ENCODE measurements at regions not wholly inside any gene's neighbourhood (a gene's known extent, or its start where the extent isn't known, plus 50 kb on each side); places are given as distances from the start of the nearest gene placed in this dataset.

DNA sequence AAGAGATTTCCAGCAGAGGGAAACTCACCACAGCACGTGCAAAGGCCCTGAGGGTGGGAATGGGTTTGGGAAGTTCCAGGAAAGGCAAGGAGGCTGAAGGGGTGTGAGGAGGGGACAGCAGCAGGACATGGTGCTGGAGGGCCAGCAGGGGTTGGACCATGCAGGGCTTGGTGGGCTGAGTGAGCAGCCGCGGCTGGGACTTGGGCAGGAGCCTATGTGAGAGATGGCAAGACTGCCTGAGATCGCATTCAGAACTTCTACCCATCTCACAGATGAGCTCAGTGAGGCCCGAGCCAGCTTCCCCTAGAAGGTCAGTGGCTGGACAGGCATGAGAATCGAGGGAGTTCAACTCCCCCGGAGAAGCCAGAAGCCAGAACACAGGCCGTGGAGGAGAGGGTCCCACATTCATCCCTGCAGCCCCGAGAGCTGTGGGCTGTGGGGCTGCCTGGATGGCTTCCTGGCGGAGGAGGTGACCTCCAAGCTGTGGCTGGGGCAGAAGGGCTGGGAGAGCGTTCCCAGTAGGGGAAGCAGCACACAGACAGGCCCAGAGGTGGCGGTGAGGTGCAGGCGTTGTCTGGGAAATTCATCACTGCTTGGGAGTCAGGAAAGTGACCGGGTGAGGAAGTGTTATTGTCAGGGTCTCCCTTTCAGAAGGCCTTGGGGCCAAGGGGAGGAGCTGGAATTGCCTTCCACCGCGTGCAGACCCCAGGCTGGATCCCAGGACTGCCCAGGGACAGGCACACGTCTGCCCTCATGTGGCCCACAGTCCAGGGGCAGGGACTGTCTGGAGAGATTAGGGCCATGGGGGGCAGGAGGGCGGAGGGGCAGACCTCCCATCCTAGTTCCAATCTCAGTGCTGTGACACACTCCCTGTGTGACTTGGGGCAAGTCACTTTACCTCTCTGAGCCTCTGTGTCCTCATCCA is 103.8 kb downstream of the CEBPB start:
- Mint-ChIP-seq H3K27me3 (ENCODE audit: unreplicated experiment) (no peaks in the 10 kb centered on the region), H3K9me3 (ENCODE audit: unreplicated experiment) (no peaks in the 10 kb centered on the region), H3K4me3 (ENCODE audit: unreplicated experiment) (no peak overlapping the region), H3K36me3 (ENCODE audit: unreplicated experiment) (no peaks in the 10 kb centered on the region), H3K27ac (ENCODE audit: unreplicated experiment) (peak overlapping the region; percentile 69), H3K4me1 (ENCODE audit: unreplicated experiment) (peaks cover 27% of the 10 kb centered on the region)
- no peak for DNase-seq (ENCODE audit: extremely low spot score, unreplicated experiment)
- TF ChIP-seq, protein P1, sequence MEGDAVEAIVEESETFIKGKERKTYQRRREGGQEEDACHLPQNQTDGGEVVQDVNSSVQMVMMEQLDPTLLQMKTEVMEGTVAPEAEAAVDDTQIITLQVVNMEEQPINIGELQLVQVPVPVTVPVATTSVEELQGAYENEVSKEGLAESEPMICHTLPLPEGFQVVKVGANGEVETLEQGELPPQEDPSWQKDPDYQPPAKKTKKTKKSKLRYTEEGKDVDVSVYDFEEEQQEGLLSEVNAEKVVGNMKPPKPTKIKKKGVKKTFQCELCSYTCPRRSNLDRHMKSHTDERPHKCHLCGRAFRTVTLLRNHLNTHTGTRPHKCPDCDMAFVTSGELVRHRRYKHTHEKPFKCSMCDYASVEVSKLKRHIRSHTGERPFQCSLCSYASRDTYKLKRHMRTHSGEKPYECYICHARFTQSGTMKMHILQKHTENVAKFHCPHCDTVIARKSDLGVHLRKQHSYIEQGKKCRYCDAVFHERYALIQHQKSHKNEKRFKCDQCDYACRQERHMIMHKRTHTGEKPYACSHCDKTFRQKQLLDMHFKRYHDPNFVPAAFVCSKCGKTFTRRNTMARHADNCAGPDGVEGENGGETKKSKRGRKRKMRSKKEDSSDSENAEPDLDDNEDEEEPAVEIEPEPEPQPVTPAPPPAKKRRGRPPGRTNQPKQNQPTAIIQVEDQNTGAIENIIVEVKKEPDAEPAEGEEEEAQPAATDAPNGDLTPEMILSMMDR (IDR thresholded peaks at IDR 0.05) = peak; percentile 8

DNA sequence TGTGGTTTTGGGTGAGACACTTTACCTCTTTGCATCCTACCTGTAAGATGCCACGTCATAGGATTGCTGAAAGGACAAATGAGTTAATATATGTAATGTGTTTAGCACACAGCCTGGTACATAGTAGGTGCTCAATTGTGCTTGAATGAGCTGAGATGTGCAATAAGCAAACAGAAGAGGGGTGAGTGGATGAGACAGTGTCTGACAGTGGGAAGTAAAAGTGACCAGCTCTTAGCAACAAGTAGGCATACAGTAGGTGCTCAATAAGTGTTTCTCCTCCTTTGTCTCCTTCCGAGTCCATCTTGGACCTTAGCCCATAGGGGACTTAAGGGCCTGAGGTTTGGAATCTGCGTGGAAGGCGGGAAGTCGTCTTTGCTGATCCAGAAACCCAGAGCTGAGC is 104.7 kb downstream of the CEBPB start:
- peaks cover 27% of the 10 kb centered on the region for H3K4me1 Mint-ChIP-seq (ENCODE audit: unreplicated experiment)
- H3K9me3 Mint-ChIP-seq (ENCODE audit: unreplicated experiment) = no peaks in the 10 kb centered on the region
- TF ChIP-seq, protein P1 (IDR thresholded peaks at IDR 0.05) = no peak
- no peak for DNase-seq (ENCODE audit: extremely low spot score, unreplicated experiment)
- no peak overlapping the region for H3K27ac Mint-ChIP-seq (ENCODE audit: unreplicated experiment)
- peaks cover 2% of the 10 kb centered on the region for H3K27me3 Mint-ChIP-seq (ENCODE audit: unreplicated experiment)
- no peaks in the 10 kb centered on the region for H3K36me3 Mint-ChIP-seq (ENCODE audit: unreplicated experiment)
- H3K4me3 Mint-ChIP-seq (ENCODE audit: unreplicated experiment) = no peak overlapping the region

DNA sequence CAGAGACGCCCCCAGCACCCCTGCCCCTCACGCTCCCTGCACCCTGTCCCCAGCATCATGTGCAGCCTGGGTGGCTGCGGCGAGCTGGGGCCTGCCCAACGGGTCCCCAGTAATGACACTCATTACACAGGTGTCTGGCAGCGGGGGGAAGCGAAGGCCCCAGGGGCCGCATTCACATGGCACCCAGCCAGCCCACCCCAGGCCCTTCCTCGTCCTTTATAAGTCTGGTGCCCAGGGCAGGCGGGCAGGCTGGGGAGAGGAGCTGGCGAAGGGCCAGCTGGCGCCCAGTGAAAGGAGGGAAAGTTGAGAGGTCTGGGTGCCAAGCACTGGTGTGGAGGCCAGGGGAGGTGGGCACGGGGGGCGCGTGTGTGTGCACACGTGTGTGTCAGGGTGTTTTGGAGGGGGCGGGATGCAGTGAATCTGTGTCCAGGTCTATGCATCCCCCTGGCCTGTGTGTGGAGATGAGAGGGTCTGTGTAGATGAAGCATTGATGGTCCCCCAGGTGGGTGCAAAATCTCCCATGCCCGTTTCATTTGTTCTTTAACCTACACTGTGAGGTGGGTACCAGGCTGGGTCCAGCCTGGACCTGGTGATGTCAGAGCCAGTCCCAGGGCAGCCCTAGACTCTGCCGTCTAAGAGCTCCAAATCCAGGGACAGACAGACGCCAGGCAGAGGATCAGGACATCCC is 105.3 kb downstream of the CEBPB start:
- Mint-ChIP-seq H3K4me1 (ENCODE audit: unreplicated experiment) (peaks cover 25% of the 10 kb centered on the region), H3K9me3 (ENCODE audit: unreplicated experiment) (no peaks in the 10 kb centered on the region), H3K27ac (ENCODE audit: unreplicated experiment) (peak overlapping the region; percentile 28), H3K27me3 (ENCODE audit: unreplicated experiment) (peaks cover 3% of the 10 kb centered on the region), H3K4me3 (ENCODE audit: unreplicated experiment) (no peak overlapping the region), H3K36me3 (ENCODE audit: unreplicated experiment) (no peaks in the 10 kb centered on the region)
- DNase-seq (ENCODE audit: extremely low spot score, unreplicated experiment) = no peak
- TF ChIP-seq, protein P1 (IDR thresholded peaks at IDR 0.05) = no peak

DNA sequence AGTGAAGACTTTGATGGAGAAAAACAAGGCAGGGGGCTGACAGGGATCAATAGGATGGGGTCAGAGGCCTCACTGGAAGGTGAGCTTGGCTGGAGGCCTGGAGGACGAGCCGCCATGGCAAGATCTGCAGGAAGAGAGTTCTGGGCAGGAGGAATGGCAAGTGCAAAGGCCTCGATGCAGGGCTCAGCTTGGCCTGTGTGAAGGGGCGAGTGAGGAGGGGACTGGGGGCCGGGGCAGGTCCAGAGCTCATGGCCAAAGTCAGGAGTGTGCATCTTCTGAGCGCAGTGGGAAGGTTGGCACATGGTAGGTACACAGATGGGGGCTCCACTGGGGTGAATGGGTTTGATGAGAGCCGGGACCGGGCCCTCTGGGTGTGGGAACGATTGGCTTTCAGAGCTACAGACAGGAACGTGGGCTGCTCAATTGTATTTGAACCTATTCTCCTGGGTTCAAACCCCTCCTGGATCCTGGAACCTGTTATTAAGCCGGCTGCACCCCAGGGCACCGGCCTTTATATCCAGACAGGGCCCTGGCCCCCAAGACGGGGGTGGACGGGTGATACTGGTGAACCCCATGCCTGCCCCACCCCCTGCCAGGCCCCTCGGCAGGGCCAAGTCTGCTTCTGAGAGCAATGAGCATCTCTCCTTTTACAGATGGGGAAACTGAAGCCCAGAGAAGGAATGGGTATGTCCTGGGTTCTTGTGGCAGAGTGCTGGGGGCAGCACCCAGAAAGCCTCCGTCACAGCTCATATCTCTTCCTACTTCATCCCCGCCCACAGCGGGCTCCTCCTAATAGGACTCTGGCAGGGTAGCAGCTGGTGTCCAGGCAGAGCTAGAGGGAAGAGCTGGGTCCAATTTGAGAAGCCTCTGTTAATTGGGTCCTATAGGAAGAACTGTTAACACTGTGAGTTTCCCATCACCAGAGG is 106.1 kb downstream of the CEBPB start:
- H3K27me3 Mint-ChIP-seq (ENCODE audit: unreplicated experiment) = peaks cover 3% of the 10 kb centered on the region
- peak overlapping the region; percentile 33 for H3K27ac Mint-ChIP-seq (ENCODE audit: unreplicated experiment)
- peaks cover 19% of the 10 kb centered on the region for H3K4me1 Mint-ChIP-seq (ENCODE audit: unreplicated experiment)
- no peaks in the 10 kb centered on the region for H3K36me3 Mint-ChIP-seq (ENCODE audit: unreplicated experiment)
- H3K9me3 Mint-ChIP-seq (ENCODE audit: unreplicated experiment) = no peaks in the 10 kb centered on the region
- H3K4me3 Mint-ChIP-seq (ENCODE audit: unreplicated experiment) = no peak overlapping the region
- TF ChIP-seq, protein P1 (IDR thresholded peaks at IDR 0.05) = no peak
- DNase-seq (ENCODE audit: extremely low spot score, unreplicated experiment) = no peak
